ENCODE measurements at regions not wholly inside any gene's neighbourhood (a gene's known extent, or its start where the extent isn't known, plus 50 kb on each side); places are given as distances from the start of the nearest gene placed in this dataset.

GRCh38 chr3:177385831-177386301 is 188.6 kb upstream of the TBL1XR1 start:
- TF ChIP-seq CTCF (IDR thresholded peaks at IDR 0.05; ENCODE audit: low read depth, low read length, missing input control) (no peak), JUND (IDR thresholded peaks at IDR 0.05) (no peak), SP1 (IDR thresholded peaks at IDR 0.05) (no peak), EGR1 (IDR thresholded peaks at IDR 0.05; ENCODE audit: low read depth in 2 of 2) (no peak), YY1 (IDR thresholded peaks at IDR 0.05) (no peak), TAF1 (conservative IDR thresholded peaks at IDR 0.05) (no peak), ZBTB33 (IDR thresholded peaks at IDR 0.05) (no peak), RAD21 (IDR thresholded peaks at IDR 0.05) (no peak), GABPA (IDR thresholded peaks at IDR 0.05 in 1 of 2, conservative IDR thresholded peaks at IDR 0.05 in 1 of 2) (no peak), REST (IDR thresholded peaks at IDR 0.05) (no peak), FOXA1 (IDR thresholded peaks at IDR 0.05) (no peak), FOXA2 (IDR thresholded peaks at IDR 0.05) (no peak)
